ENCODE measurements at regions not wholly inside any gene's neighbourhood (a gene's known extent, or its start where the extent isn't known, plus 50 kb on each side); places are given as distances from the start of the nearest gene placed in this dataset.
A peak's percentile ranks its signal among the peaks of the same experiment; 100 is the strongest.

GRCh38 chr6:170093658-170094596 lies 197.0 kb downstream of the DLL1 start:
- DNase-seq = no peak

GRCh38 chr6:170093276-170093657 lies 197.6 kb downstream of the DLL1 start:
- no peak for DNase-seq

- DNase-seq = no peak
These were observed 198.1 kb downstream of the DLL1 start for GRCh38 chr6:170092826-170093225.

- DNase-seq = no peak
These were observed 199.0 kb downstream of the DLL1 start for GRCh38 chr6:170091639-170092579.

GRCh38 chr6:170091000-170091638 lies 199.8 kb downstream of the DLL1 start:
- DNase-seq = no peak

GRCh38 chr6:170090561-170090960 lies 200.3 kb downstream of the DLL1 start:
- DNase-seq = no peak

GRCh38 chr6:170089963-170090362 lies 200.9 kb downstream of the DLL1 start:
- no peak for DNase-seq

GRCh38 chr6:170088582-170088955 lies 202.3 kb downstream of the DLL1 start:
- no peak for DNase-seq

GRCh38 chr6:170087941-170088581 lies 202.8 kb downstream of the DLL1 start:
- DNase-seq = peak; percentile 37

GRCh38 chr6:170087421-170087780 lies 203.5 kb downstream of the DLL1 start:
- DNase-seq = peak; percentile 34

- DNase-seq = no peak
These were observed 204.0 kb downstream of the DLL1 start for GRCh38 chr6:170086639-170087420.

GRCh38 chr6:170085475-170086401 lies 205.1 kb downstream of the DLL1 start:
- no peak for DNase-seq

- DNase-seq = no peak
These were observed 206.6 kb downstream of the DLL1 start for GRCh38 chr6:170084166-170084730.

GRCh38 chr6:170083236-170084051 lies 207.4 kb downstream of the DLL1 start:
- DNase-seq = no peak

- no peak for DNase-seq
These were observed 208.2 kb downstream of the DLL1 start for GRCh38 chr6:170082531-170083187.

- no peak for DNase-seq
These were observed 208.8 kb downstream of the DLL1 start for GRCh38 chr6:170082067-170082466.

GRCh38 chr6:170081556-170081955 lies 209.3 kb downstream of the DLL1 start:
- DNase-seq = no peak

GRCh38 chr6:170080828-170081371 lies 210.0 kb downstream of the DLL1 start:
- no peak for DNase-seq
